ENCODE measurements at regions not wholly inside any gene's neighbourhood (a gene's known extent, or its start where the extent isn't known, plus 50 kb on each side); places are given as distances from the start of the nearest gene placed in this dataset.

GRCh38 chr20:6692566-6693173 lies 74.8 kb upstream of the BMP2 start:
- TF ChIP-seq CTCF (IDR thresholded peaks at IDR 0.05; ENCODE audit: borderline replicate concordance, extremely low read depth, low read length, poor library complexity, severe bottlenecking) (no peak), EZH2 (IDR thresholded peaks at IDR 0.05; ENCODE audit: borderline replicate concordance, low read depth, low read length, severe bottlenecking) (no peak)

Data from DND-41 (cell line).